Right atrium auricular region (tissue), 2 donors: ENCODE measurements at regions not wholly inside any gene's neighbourhood (a gene's known extent, or its start where the extent isn't known, plus 50 kb on each side); places are given as distances from the start of the nearest gene placed in this dataset.

Experiments
- DNase-seq: peaks from one replicate; pipeline ENCODE4 v3.0.0-alpha.2; 2019; ENCODE audit warnings: low spot score
- H3K27ac ChIP-seq, 2 donors: fragments of 200-600 bp; sonication (generic); 1 replicate in 1 of 2; 2 replicates in 1 of 2; pipeline ENCODE4 v1.5.1; 2016 to 2019
- H3K27me3 ChIP-seq, 2 donors: fragments of 200-600 bp; sonication (generic); one replicate each; pipeline versions ENCODE4 v1.5.1 to v1.6.0; 2017 to 2019
- H3K36me3 ChIP-seq: fragments of 200-600 bp; sonication (generic); one replicate; pipeline ENCODE4 v1.5.1; 2016
- H3K4me1 ChIP-seq, 2 donors: fragments of 200-600 bp; sonication (generic); one replicate each; pipeline versions ENCODE4 v1.5.1 to v1.6.0; 2017 to 2019
- H3K4me3 ChIP-seq, 2 donors: fragments of 200-600 bp; sonication (generic); 1 replicate in 1 of 2; 2 replicates in 1 of 2; pipeline ENCODE4 v1.5.1; 2017 to 2019; ENCODE audit warnings: mild to moderate bottlenecking in 1 of 2, moderate library complexity in 1 of 2
- H3K9me3 ChIP-seq, 2 donors: fragments of 200-600 bp; sonication (generic); one replicate each; pipeline ENCODE4 v1.5.1; 2019
- CTCF ChIP-seq, 2 donors: fragments of 200-600 bp; sonication (generic); IDR thresholded peaks; one replicate each; pipeline ENCODE4 v1.5.1; 2019; ENCODE audit warnings: antibody characterized with exemption in 2 of 2

GRCh38 chr12:132379576-132379975 is 50.2 kb upstream of the GALNT9 start:
- H3K27ac ChIP-seq = no peak overlapping the region
- no peaks in the 10 kb centered on the region for H3K9me3 ChIP-seq
- no peak for DNase-seq
- H3K4me1 ChIP-seq = no peaks in the 10 kb centered on the region
- no peak for TF ChIP-seq CTCF (IDR thresholded peaks at IDR 0.05)
- H3K36me3 ChIP-seq = no peaks in the 10 kb centered on the region
- H3K4me3 ChIP-seq = no peak overlapping the region
- peaks cover 0 to 5% of the 10 kb centered on the region in 2 donors for H3K27me3 ChIP-seq
